SJSA1 (cell line): ENCODE measurements at regions not wholly inside any gene's neighbourhood (a gene's known extent, or its start where the extent isn't known, plus 50 kb on each side); places are given as distances from the start of the nearest gene placed in this dataset.

Experiments used
- DNase-seq, 2 experiments: peaks; one replicate each; pipeline ENCODE4 v3.0.0-alpha.2; 2015 to 2020; ENCODE audit warnings: low spot score in 2 of 2, low read depth in 1 of 2
- H3K27ac ChIP-seq: fragments of 250-450 bp; sonication (Bioruptor Pico); 2 replicates; pipeline ENCODE4 v1.5.1; 2020; ENCODE audit warnings: mild to moderate bottlenecking, moderate library complexity
- H3K27me3 ChIP-seq: fragments of 250-450 bp; sonication (Bioruptor Pico); replicated peaks from 2 replicates; pipeline ENCODE4 v1.5.1; 2020; ENCODE audit warnings: mild to moderate bottlenecking, moderate library complexity
- H3K36me3 ChIP-seq: fragments of 250-450 bp; sonication (Bioruptor Pico); 2 replicates; pipeline ENCODE4 v1.5.1; 2020; ENCODE audit warnings: mild to moderate bottlenecking
- H3K4me1 ChIP-seq: fragments of 250-450 bp; sonication (Bioruptor Pico); replicated peaks from 2 replicates; pipeline ENCODE4 v1.6.1; 2021; ENCODE audit warnings: mild to moderate bottlenecking
- H3K4me3 ChIP-seq: fragments of 250-450 bp; sonication (Bioruptor Pico); 2 replicates; pipeline ENCODE4 v1.5.1; 2020; ENCODE audit warnings: mild to moderate bottlenecking
- H3K9me3 ChIP-seq: fragments of 250-450 bp; sonication (Bioruptor Pico); replicated peaks from 2 replicates; pipeline ENCODE4 v1.5.1; 2020; ENCODE audit warnings: mild to moderate bottlenecking

DNA sequence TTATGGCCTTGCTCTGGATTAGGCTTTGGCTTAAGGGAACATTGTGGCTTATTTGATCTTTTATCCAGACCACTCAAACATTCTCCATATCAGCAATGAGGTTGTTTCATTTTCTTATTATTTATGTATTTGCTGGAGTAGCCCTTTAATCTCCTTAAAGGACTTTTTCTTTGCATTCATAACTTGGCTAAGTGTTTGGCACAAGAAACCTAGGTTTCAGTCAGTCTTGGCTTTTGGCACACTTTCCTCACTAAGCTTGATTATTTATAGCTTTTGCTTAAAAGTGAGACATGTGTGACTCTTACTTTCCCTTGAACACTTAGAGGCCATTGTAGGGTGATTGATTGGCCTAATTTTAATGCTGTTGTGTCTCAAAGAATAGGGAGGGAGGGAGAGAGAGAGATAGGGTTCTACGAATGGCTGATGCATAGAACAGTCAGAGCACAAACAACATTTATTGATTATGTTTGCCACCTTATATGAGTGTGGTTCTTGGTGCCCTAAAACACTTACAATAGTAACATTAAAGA, 2265.3 kb upstream of the C9orf72 start:
- no peak overlapping the region for H3K4me3 ChIP-seq
- no peaks in the 10 kb centered on the region for H3K27me3 ChIP-seq
- DNase-seq, result no peak
- H3K27ac ChIP-seq, result no peak overlapping the region
- no peaks in the 10 kb centered on the region for H3K9me3 ChIP-seq
- H3K4me1 ChIP-seq, result no peaks in the 10 kb centered on the region
- no peaks in the 10 kb centered on the region for H3K36me3 ChIP-seq

DNA sequence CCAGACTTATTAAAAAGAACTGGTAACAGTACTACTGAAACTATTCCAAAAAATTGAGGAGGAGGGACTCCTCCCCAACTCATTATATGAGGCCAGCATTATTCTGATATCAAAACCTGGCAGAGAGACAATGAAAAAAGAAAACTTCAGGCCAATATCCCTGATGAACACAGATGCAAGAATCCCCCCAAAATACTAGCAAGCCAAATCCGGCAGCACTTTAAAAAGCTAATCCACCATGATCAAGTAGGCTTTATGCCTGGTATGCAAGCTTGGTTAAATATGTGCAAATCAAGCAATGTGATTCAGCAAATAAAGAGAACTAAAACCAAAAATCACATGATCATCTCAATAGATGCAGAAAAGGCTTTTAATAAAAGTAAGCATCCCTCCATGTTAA, 2271.0 kb upstream of the C9orf72 start:
- H3K27ac ChIP-seq, result no peak overlapping the region
- DNase-seq, result no peak
- no peak overlapping the region for H3K4me3 ChIP-seq
- H3K27me3 ChIP-seq, result no peaks in the 10 kb centered on the region
- no peaks in the 10 kb centered on the region for H3K4me1 ChIP-seq
- H3K36me3 ChIP-seq, result no peaks in the 10 kb centered on the region
- no peaks in the 10 kb centered on the region for H3K9me3 ChIP-seq

DNA sequence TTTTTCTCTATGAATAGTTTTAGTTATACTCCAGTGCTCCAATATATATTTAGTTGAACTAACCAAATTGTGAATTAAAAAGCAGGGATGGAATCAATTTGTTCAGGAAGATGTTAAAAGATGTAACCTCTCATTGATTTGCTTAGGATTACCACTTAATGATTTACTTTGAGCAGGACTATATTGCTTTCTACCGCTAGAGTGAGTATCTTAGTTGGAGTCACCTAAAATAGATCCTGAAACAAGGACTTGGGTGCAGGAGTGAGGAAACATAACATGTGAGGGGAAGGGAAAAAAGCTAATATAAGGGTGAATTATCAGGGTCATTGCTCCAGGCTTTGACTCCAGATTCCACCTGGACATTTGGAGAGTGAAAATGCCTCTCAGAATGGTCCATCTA, 2277.4 kb upstream of the C9orf72 start:
- H3K4me3 ChIP-seq, result no peak overlapping the region
- no peaks in the 10 kb centered on the region for H3K9me3 ChIP-seq
- no peaks in the 10 kb centered on the region for H3K27me3 ChIP-seq
- no peak overlapping the region for H3K27ac ChIP-seq
- no peaks in the 10 kb centered on the region for H3K4me1 ChIP-seq
- no peak for DNase-seq
- H3K36me3 ChIP-seq, result no peaks in the 10 kb centered on the region

DNA sequence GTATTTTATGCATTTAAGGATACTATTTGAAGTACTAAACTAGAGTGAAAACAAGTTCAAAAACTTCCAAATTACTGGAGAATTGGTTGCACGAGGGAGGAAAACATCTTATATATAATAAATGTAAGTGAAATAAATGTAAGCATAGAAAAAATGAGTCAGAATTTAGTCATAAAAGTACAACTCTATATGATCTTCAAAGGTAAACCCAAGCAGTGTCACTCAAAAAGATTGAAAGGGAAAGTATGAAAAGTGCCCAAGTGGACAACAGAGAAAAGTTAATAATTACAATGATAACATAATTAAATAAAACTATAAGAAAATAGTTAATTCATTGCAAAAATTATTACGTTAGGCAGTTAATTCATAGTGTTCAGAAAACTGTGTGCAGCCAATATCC, 2288.5 kb upstream of the C9orf72 start:
- Histone ChIP-seq H3K4me1 (no peaks in the 10 kb centered on the region), H3K4me3 (no peak overlapping the region), H3K36me3 (no peaks in the 10 kb centered on the region), H3K9me3 (no peaks in the 10 kb centered on the region), H3K27me3 (no peaks in the 10 kb centered on the region), H3K27ac (no peak overlapping the region)
- DNase-seq, result no peak

DNA sequence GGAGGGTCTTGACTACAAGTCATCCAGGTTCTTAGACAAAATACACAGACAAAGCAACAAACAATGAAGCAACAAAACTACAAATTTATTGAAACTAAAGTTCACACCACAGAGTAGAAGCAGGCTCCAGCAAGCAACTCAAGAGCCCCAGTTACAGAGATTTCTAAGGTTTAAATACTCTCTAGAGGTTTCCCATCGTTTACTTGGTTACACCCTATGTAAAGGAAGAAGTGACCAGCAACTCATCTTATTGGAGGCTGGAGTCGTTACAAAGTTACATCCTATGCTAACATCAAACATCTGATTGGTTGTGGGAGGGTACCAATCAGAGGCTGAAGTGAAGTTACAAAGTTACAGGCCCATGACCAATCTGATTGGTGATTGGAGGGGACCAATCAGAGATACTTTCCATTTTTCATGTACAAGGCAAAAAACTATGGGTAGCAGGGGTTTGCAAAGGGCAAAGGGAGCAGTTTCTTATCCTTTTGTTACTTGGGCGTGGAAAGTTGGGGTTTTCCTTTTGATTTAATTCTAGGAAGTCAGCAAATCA, 2292.6 kb upstream of the C9orf72 start:
- Histone ChIP-seq H3K36me3 (no peaks in the 10 kb centered on the region), H3K27me3 (no peaks in the 10 kb centered on the region)
- DNase-seq, result no peak

DNA sequence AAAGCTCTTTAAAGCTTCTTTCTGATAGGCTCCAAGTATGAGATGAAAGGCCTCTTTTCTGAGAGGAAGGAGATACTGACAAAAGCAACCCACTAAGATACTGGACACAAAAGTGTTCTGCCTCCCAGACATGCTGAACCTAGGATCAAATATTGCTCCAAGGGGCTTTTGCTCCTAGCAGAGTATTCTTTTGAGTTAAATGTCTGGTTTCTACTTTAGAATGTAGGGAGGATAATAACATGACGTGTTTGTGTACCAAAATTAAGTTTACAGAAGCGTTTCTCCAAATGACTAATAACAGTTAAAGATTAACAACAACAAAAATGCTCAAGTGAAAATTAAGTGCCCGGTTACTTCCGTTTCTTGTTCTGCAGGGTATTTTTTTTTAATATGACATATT, 2293.3 kb upstream of the C9orf72 start:
- no peak for DNase-seq
- no peaks in the 10 kb centered on the region for H3K9me3 ChIP-seq
- no peak overlapping the region for H3K4me3 ChIP-seq
- H3K27ac ChIP-seq, result no peak overlapping the region
- H3K27me3 ChIP-seq, result no peaks in the 10 kb centered on the region
- no peaks in the 10 kb centered on the region for H3K36me3 ChIP-seq
- H3K4me1 ChIP-seq, result no peaks in the 10 kb centered on the region

More for the DNA sequence above, 2292.6 kb upstream of the C9orf72 start:
- no peaks in the 10 kb centered on the region for H3K4me1 ChIP-seq
- H3K27ac ChIP-seq, result no peak overlapping the region
- no peak overlapping the region for H3K4me3 ChIP-seq
- no peaks in the 10 kb centered on the region for H3K9me3 ChIP-seq

DNA sequence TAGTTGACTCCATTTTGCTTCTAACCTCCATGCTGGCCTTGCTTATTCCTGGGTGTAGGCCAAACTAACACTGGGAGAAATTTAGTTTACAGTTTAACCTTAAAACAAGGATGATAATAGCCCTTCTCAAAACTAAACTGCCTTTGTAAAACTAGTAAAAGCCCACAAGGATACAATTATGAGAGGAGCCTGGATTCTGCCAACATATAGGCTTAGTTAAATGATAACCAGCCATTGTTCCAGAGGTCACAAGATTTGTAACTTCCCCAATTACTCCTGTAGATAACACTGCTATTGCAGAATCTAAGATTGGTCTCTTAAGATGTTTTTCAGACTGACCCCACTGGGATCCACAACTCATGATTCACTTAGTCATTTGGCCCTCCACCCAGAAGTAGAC, 2300.3 kb upstream of the C9orf72 start:
- DNase-seq, result no peak
- no peaks in the 10 kb centered on the region for H3K9me3 ChIP-seq

DNA sequence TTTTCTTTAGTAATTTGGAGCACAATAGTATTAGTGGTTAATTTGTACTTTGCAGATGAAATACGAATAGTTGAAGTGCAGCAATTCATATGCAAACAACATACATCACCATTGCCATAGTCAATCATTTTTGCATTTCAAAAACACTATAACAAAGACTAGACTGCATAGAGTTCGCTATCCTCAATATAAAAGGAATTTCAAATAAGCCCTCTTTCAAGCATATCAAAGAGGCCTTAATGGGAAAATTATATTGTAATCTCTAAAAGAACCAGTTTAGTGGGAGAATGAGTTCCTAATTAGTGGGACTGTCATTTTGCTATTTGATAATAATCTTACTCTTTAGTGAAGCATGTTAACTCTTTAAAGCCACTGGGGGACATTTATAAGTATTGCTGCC, 2302.3 kb upstream of the C9orf72 start:
- Histone ChIP-seq H3K36me3 (no peaks in the 10 kb centered on the region), H3K27me3 (no peaks in the 10 kb centered on the region), H3K4me3 (no peak overlapping the region), H3K4me1 (no peaks in the 10 kb centered on the region), H3K27ac (no peak overlapping the region), H3K9me3 (no peaks in the 10 kb centered on the region)
- DNase-seq, result no peak

More for the DNA sequence above, 2300.3 kb upstream of the C9orf72 start:
- Histone ChIP-seq H3K36me3 (no peaks in the 10 kb centered on the region), H3K4me1 (no peaks in the 10 kb centered on the region), H3K27me3 (no peaks in the 10 kb centered on the region), H3K27ac (no peak overlapping the region), H3K4me3 (no peak overlapping the region)

DNA sequence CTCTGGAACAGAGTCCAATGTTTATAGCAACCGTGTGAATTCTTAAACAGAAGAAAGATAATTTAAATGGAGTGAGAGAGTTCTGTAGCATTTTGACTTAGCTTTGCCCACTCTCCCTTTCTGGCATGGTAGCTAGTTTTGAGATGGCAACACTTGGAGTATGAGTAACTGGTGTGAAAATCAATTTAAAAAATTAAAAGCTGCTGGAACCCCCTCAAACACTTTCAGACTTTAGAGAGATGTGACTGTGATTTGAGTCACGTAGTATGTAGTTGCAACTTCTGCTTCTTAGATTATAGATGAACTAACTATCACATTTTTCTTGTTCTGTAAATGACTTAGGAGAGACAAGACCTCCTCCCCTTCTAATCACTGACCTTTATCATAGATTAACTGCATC, 2309.5 kb upstream of the C9orf72 start:
- no peaks in the 10 kb centered on the region for H3K4me1 ChIP-seq
- no peak overlapping the region for H3K4me3 ChIP-seq
- H3K27me3 ChIP-seq, result no peaks in the 10 kb centered on the region

DNA sequence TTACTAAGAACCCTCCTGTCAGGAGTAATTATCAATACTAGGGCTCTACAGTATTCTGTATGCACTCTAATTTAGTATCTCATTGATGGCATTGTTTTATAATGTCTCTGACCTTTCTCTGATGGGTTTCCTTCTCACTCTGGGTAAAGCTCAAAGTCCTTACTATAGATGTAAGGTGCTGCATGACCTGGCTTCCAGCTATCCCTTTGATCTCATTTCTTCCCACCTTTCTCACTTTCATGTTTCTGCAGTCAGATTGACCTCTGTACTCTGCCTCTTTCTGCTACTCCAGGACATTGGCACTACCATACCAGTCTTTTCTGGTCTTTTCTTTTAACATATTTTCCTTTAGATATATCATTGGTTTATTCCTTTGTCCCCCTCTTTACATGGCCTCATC, 2332.8 kb upstream of the C9orf72 start:
- no peaks in the 10 kb centered on the region for H3K9me3 ChIP-seq
- H3K4me1 ChIP-seq, result no peaks in the 10 kb centered on the region
- no peak for DNase-seq
- no peak overlapping the region for H3K4me3 ChIP-seq
- H3K27me3 ChIP-seq, result no peaks in the 10 kb centered on the region
- H3K27ac ChIP-seq, result no peak overlapping the region
- H3K36me3 ChIP-seq, result no peaks in the 10 kb centered on the region

More for the DNA sequence above, 2309.5 kb upstream of the C9orf72 start:
- no peak for DNase-seq
- H3K27ac ChIP-seq, result no peak overlapping the region
- no peaks in the 10 kb centered on the region for H3K36me3 ChIP-seq
- H3K9me3 ChIP-seq, result no peaks in the 10 kb centered on the region

DNA sequence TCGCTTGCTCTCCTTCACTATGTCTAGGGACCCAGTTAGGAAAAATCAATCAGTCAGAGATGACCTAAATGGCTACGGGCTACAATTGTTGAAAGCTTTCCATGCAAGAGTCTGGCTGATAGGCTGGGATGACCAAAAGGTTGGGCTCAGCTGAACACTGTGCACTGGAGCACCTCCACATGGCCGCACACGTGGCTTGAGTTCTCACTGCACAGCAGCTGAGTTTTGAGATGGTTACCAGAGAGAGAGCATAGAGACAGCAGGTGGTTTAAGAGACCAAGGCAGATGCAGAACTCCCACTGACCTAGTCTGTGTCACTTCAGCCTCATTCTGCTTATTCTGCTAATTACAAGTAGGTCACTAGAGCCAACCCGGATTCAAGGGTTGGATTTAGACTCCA, 2354.8 kb upstream of the C9orf72 start:
- no peaks in the 10 kb centered on the region for H3K36me3 ChIP-seq
- no peak for DNase-seq

DNA sequence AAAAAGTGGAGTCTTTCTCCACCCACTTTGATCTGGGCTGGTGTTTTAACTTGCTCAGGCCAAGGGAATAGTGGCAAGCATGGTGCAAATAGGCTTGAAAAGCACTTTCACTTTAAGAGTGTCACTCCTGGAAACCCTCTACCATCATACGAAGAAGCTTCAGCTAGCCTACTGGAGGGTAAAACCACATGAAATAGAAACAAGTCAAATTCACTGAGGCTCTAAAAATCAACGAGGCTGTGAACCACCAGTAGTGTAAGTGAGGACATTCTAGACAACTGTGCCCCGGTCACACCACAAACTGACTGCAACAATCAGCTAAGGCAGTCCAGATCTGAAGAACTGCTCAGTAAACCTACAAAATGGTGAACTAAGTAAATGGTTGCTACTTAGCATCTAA, 2366.3 kb upstream of the C9orf72 start:
- no peak for DNase-seq
- no peaks in the 10 kb centered on the region for H3K36me3 ChIP-seq
- no peaks in the 10 kb centered on the region for H3K4me1 ChIP-seq
- H3K27me3 ChIP-seq, result no peaks in the 10 kb centered on the region
- no peak overlapping the region for H3K27ac ChIP-seq
- H3K4me3 ChIP-seq, result no peak overlapping the region
- no peaks in the 10 kb centered on the region for H3K9me3 ChIP-seq

More for the DNA sequence above, 2354.8 kb upstream of the C9orf72 start:
- Histone ChIP-seq H3K9me3 (no peaks in the 10 kb centered on the region), H3K4me3 (no peak overlapping the region), H3K27ac (no peak overlapping the region), H3K27me3 (no peaks in the 10 kb centered on the region), H3K4me1 (no peaks in the 10 kb centered on the region)

DNA sequence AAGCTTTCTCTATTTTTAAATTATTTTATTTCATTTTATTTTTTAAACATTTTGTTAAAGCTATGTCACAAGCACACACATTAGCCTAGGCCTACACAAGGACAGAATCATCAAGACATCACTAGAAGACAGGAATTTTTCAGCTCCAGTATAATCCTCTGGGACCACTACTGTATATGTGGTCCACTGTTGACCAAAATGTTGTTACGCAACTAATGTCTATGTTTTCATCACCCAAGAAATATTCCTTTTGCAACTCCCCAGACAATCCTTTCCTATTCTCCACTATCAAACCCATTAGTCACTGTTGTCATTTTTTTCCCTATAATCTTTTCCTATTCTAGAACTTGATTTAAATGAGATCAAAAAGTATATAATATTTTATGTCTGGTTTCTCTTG, 2371.7 kb upstream of the C9orf72 start:
- no peaks in the 10 kb centered on the region for H3K27me3 ChIP-seq
- DNase-seq, result no peak
- no peaks in the 10 kb centered on the region for H3K4me1 ChIP-seq
- no peak overlapping the region for H3K4me3 ChIP-seq
- H3K9me3 ChIP-seq, result no peaks in the 10 kb centered on the region
- no peak overlapping the region for H3K27ac ChIP-seq
- H3K36me3 ChIP-seq, result no peaks in the 10 kb centered on the region

DNA sequence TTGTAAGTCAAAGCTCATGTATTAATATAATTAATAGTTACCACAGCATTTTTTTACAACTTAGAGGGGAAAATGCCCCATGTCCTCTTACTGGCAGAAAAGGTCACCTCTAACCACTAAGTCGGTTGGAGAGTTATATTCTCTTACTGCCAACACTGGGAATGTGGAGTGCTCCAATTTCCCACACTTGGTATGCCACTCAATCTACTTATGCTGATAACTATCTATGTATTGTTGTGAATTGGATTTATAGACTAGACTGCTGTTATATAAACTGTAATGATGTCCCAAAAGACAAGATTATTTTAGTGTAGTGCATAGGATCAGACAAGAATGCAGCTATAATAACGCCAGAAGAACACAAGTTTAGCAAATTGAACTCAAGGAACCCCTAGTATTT, 2385.2 kb upstream of the C9orf72 start:
- H3K27me3 ChIP-seq, result no peaks in the 10 kb centered on the region
- H3K9me3 ChIP-seq, result no peaks in the 10 kb centered on the region
- no peak overlapping the region for H3K4me3 ChIP-seq
- DNase-seq, result no peak
- no peaks in the 10 kb centered on the region for H3K36me3 ChIP-seq
- H3K4me1 ChIP-seq, result no peaks in the 10 kb centered on the region
- no peak overlapping the region for H3K27ac ChIP-seq

DNA sequence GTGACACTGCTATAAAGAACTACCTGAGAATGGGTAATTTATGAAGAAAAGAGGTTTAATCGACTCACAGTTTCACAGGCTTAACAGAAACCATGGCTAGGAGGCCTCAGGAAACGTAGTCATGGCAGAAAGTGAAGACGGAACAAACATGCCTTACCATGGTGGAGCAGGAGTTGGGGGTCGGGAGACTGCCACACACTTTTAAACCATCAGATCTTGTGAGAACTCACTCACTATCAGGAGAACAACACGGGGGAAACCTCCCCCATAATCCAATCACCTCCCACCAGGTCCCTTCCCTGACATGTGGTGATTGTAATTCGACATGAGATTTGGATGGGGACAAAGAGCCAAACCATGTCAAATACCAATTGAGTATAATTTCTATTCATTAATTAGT, 2392.6 kb upstream of the C9orf72 start:
- H3K4me3 ChIP-seq, result no peak overlapping the region
- no peaks in the 10 kb centered on the region for H3K4me1 ChIP-seq
- no peaks in the 10 kb centered on the region for H3K36me3 ChIP-seq
- H3K9me3 ChIP-seq, result no peaks in the 10 kb centered on the region
- no peaks in the 10 kb centered on the region for H3K27me3 ChIP-seq
- no peak for DNase-seq
- H3K27ac ChIP-seq, result no peak overlapping the region
